GM12878 (cell line): ENCODE measurements at regions not wholly inside any gene's neighbourhood (a gene's known extent, or its start where the extent isn't known, plus 50 kb on each side); places are given as distances from the start of the nearest gene placed in this dataset.

Experiments
- ATAC-seq: fragments of 200-7000 bp; cut with Tn5 transposase; 3 replicates; pipeline ENCODE4 v1.9.1; 2020; ENCODE audit warnings: mild to moderate bottlenecking, moderate library complexity
- BruUV-seq: library from RNA; stranded (reverse); fragments of 400-500 nt; replicated peaks from 2 replicates; lab custom pipeline; 2021; lab: Mats Ljungman, UMichigan
- CTCF ChIA-PET: fragments of 300-600 bp; sonication (Branson Sonifier 250); formaldehyde crosslinking; extraction: SDS; loops from one replicate; lab custom pipeline; 2021; ENCODE audit warnings: inconsistent platforms; lab: Yijun Ruan, JAX
- POLR2A ChIA-PET: fragments of 350-600 bp; formaldehyde crosslinking; extraction: SDS; loops from one replicate; lab custom pipeline; 2021; ENCODE audit warnings: inconsistent platforms; lab: Charles Lee
- RAD21 ChIA-PET: fragments of 300-600 bp; sonication (Branson Sonifier 250); formaldehyde crosslinking; loops from one replicate; lab custom pipeline; 2023; ENCODE audit warnings: antibody characterized with exemption; ENCODE audit not compliant: unreplicated experiment; lab: Charles Lee
- SMC1A ChIA-PET: fragments of 300-600 bp; sonication (Branson Sonifier 250); formaldehyde crosslinking; loops from one replicate; lab custom pipeline; 2023; ENCODE audit not compliant: unreplicated experiment, uncharacterized antibody; lab: Charles Lee
- DNase-seq: peaks from one replicate; pipeline ENCODE4 v3.0.0-alpha.2; 2011; ENCODE audit warnings: low read depth, low spot score
- FAIRE-seq: peaks from 3 replicates; lab custom pipeline; 2011; peaks lifted over from hg19 to GRCh38; lab: Jason Lieb, UNC
- H2AFZ ChIP-seq: 2 replicates; pipeline ENCODE4 v1.6.0; 2011; ENCODE audit warnings: low read depth, low read length, control low read depth; ENCODE audit not compliant: control insufficient read depth
- H3K27ac ChIP-seq: 2 replicates; pipeline ENCODE4 v1.5.1; 2011; ENCODE audit warnings: control low read depth; ENCODE audit not compliant: control insufficient read depth, insufficient read depth
- H3K27me3 ChIP-seq, 2 experiments: replicated peaks in 1 of 2; 2 replicates each; pipeline versions ENCODE4 v1.6.0 to v1.6.1; 2011; ENCODE audit warnings: low read length in 1 of 2; ENCODE audit not compliant: control insufficient read depth in 2 of 2, insufficient read depth in 2 of 2
- H3K36me3 ChIP-seq, 2 experiments: 2 replicates each; pipeline ENCODE4 v1.5.1; 2011; ENCODE audit warnings: low read length in 1 of 2; ENCODE audit not compliant: control insufficient read depth in 2 of 2, insufficient read depth in 2 of 2
- H3K4me1 ChIP-seq: 2 replicates; pipeline ENCODE4 v1.6.1; 2011; ENCODE audit warnings: mild to moderate bottlenecking, low read length, moderate library complexity, mixed read lengths; ENCODE audit not compliant: control insufficient read depth, insufficient read depth
- H3K4me2 ChIP-seq: 2 replicates; pipeline ENCODE4 v1.6.0; 2011; ENCODE audit warnings: control low read depth; ENCODE audit not compliant: control insufficient read depth, insufficient read depth
- H3K4me3 ChIP-seq: fragments of 200-600 bp; sonication (generic); 2 replicates; pipeline ENCODE4 v1.5.1; 2016
- H3K79me2 ChIP-seq: 2 replicates; pipeline ENCODE4 v1.6.0; 2011; ENCODE audit warnings: low read length; ENCODE audit not compliant: control insufficient read depth, insufficient read depth
- H3K9ac ChIP-seq: 2 replicates; pipeline ENCODE4 v1.8.0; 2011; ENCODE audit warnings: low read length, control low read depth, mixed read lengths; ENCODE audit not compliant: control insufficient read depth, insufficient read depth
- H3K9me3 ChIP-seq: replicated peaks from 3 replicates; pipeline ENCODE4 v1.5.1; 2011; ENCODE audit warnings: mild to moderate bottlenecking, low read length; ENCODE audit not compliant: control insufficient read depth, insufficient read depth
- H4K20me1 ChIP-seq: 2 replicates; pipeline ENCODE4 v1.6.0; 2011; ENCODE audit not compliant: control insufficient read depth, insufficient read depth
- BCL11A ChIP-seq: IDR thresholded peaks from 2 replicates; pipeline ENCODE4 v1.6.1; 2011; ENCODE audit warnings: low read depth, low read length
- ETV6 ChIP-seq, 2 experiments: fragments of 450-650 bp in 1 of 2; IDR thresholded peaks in 1 of 2; conservative IDR thresholded peaks in 1 of 2; 2 replicates each; pipeline ENCODE4 v1.6.1; 2014; ENCODE audit warnings: antibody characterized with exemption in 1 of 2, borderline replicate concordance in 1 of 2, low read depth in 1 of 2, mild to moderate bottlenecking in 1 of 2, moderate library complexity in 1 of 2
- IRF4 ChIP-seq: IDR thresholded peaks from 2 replicates; pipeline ENCODE4 v1.6.1; 2011; ENCODE audit warnings: low read depth, low read length
- NFYA ChIP-seq: IDR thresholded peaks from 2 replicates; pipeline ENCODE4 v1.6.1; 2011; ENCODE audit warnings: low read depth, mild to moderate bottlenecking, low read length, improper control_type of control experiment, borderline replicate concordance
- NR2F1 ChIP-seq: fragments of 450-650 bp; conservative IDR thresholded peaks from 2 replicates; pipeline ENCODE4 v1.6.1; 2017; ENCODE audit warnings: mild to moderate bottlenecking
- PKNOX1 ChIP-seq: fragments of 450-650 bp; IDR thresholded peaks from 2 replicates; pipeline ENCODE4 v1.6.1; 2016; ENCODE audit warnings: mild to moderate bottlenecking
- POLR2A ChIP-seq: IDR thresholded peaks from 2 replicates; pipeline ENCODE4 v1.6.1; 2011; ENCODE audit warnings: low read depth, mild to moderate bottlenecking, low read length
- RB1 ChIP-seq: fragments of 450-650 bp; formaldehyde crosslinking; IDR thresholded peaks from 2 replicates; pipeline ENCODE4 v1.6.1; 2017; ENCODE audit warnings: mild to moderate bottlenecking, borderline replicate concordance
- RELB ChIP-seq: fragments of 450-650 bp; IDR thresholded peaks from 2 replicates; pipeline ENCODE4 v1.6.1; 2017; ENCODE audit warnings: low read depth, mild to moderate bottlenecking, moderate library complexity
- RFX5 ChIP-seq: IDR thresholded peaks from 2 replicates; pipeline ENCODE4 v1.6.1; 2011; ENCODE audit warnings: low read depth, low read length, improper control_type of control experiment
- SIN3A ChIP-seq: IDR thresholded peaks from 2 replicates; pipeline ENCODE4 v1.6.1; 2012; ENCODE audit warnings: low read depth, low read length, improper control_type of control experiment
- ZBTB4 ChIP-seq: fragments of 450-650 bp; formaldehyde crosslinking; IDR thresholded peaks from 2 replicates; pipeline ENCODE4 v1.4.0; 2022; ENCODE audit warnings: mild to moderate bottlenecking, moderate library complexity
- ZNF274 ChIP-seq: IDR thresholded peaks from one replicate; pipeline ENCODE4 v1.8.0; 2011; ENCODE audit not compliant: insufficient read length, insufficient read depth
- ZNF384 ChIP-seq: IDR thresholded peaks from 2 replicates; pipeline ENCODE4 v1.6.1; 2012; ENCODE audit warnings: low read depth, mild to moderate bottlenecking, low read length, improper control_type of control experiment, borderline replicate concordance
- ZNF592 ChIP-seq: fragments of 450-650 bp; IDR thresholded peaks from 2 replicates; pipeline ENCODE4 v1.6.1; 2017; ENCODE audit warnings: mild to moderate bottlenecking, moderate library complexity
- WGBS: methylation state at CpG from one replicate; pipeline ENCODE4 v1.1.6; 2016; ENCODE audit warnings: low lambda C conversion rate; ENCODE audit not compliant: insufficient replicate concordance, insufficient coverage; ENCODE audit errors: missing lambda C conversion rate; 5-methylcytosine and 5-hydroxymethylcytosine counted together
- in situ Hi-C: fragments of 300-500 bp; cut with MboI; formaldehyde crosslinking; loops from 9 replicates; pipeline ENCODE4 v1.14.3; 2018; ENCODE audit warnings: mixed read lengths
- intact Hi-C: fragments of 100-400 bp; cut with micrococcal nuclease; formaldehyde crosslinking; loops from one replicate; pipeline ENCODE4 v1.14.2; 2022; ENCODE audit not compliant: unreplicated experiment

- Histone ChIP-seq H3K4me1 (no peaks in the 10 kb centered on the region), H3K27ac (no peak overlapping the region), H3K4me2 (no peak overlapping the region), H3K4me3 (no peak overlapping the region), H3K27me3 (no peaks in the 10 kb centered on the region), H3K36me3 (no peaks in the 10 kb centered on the region), H4K20me1 (no peaks in the 10 kb centered on the region), H3K9ac (no peak overlapping the region), H2AFZ (no peak overlapping the region), H3K9me3 (no peaks in the 10 kb centered on the region), H3K79me2 (no peaks in the 10 kb centered on the region)
- ChIA-PET RAD21 (no interaction called here), POLR2A (no interaction called here), CTCF (no interaction called here), SMC1A (no interaction called here)
- DNase-seq (no peak), FAIRE-seq (peak; percentile 38), ATAC-seq (no peak)
- intact Hi-C loops = no loop called here
- in situ Hi-C loops = no loop called here
- BruUV-seq = no TSS peak
- WGBS = 0% methylated on average over 2 of the region's 2 CpGs
- TF ChIP-seq RB1 (no peak), RFX5 (no peak), ZNF384 (no peak), SIN3A (no peak), ZNF274 (no peak), RELB (no peak), ETV6 (conservative IDR thresholded peaks at IDR 0.05 in 1 of 2, IDR thresholded peaks at IDR 0.05 in 1 of 2; ENCODE audit: borderline replicate concordance in 1 of 2, low read depth in 1 of 2) (no peak), IRF4 (no peak), NFYA (no peak), PKNOX1 (no peak), POLR2A (no peak), ZBTB4 (no peak), NR2F1 (no peak), BCL11A (no peak), ZNF592 (no peak)
These were observed 243.0 kb upstream of the TRAM1L1 start for GRCh38 chr4:117328333-117328732.
